ENCODE measurements at regions not wholly inside any gene's neighbourhood (a gene's known extent, or its start where the extent isn't known, plus 50 kb on each side); places are given as distances from the start of the nearest gene placed in this dataset.

- TF ChIP-seq, protein P1, sequence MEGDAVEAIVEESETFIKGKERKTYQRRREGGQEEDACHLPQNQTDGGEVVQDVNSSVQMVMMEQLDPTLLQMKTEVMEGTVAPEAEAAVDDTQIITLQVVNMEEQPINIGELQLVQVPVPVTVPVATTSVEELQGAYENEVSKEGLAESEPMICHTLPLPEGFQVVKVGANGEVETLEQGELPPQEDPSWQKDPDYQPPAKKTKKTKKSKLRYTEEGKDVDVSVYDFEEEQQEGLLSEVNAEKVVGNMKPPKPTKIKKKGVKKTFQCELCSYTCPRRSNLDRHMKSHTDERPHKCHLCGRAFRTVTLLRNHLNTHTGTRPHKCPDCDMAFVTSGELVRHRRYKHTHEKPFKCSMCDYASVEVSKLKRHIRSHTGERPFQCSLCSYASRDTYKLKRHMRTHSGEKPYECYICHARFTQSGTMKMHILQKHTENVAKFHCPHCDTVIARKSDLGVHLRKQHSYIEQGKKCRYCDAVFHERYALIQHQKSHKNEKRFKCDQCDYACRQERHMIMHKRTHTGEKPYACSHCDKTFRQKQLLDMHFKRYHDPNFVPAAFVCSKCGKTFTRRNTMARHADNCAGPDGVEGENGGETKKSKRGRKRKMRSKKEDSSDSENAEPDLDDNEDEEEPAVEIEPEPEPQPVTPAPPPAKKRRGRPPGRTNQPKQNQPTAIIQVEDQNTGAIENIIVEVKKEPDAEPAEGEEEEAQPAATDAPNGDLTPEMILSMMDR (conservative IDR thresholded peaks at IDR 0.05; ENCODE audit: low read depth, low read length), result no peak
- TF ChIP-seq EZH2 (IDR thresholded peaks at IDR 0.05; ENCODE audit: low read length, unreplicated experiment), result no peak
These were observed 214.1 kb downstream of the AJAP1 start for GRCh38 chr1:4868521-4868920.
